Keratinocyte (primary cell): ENCODE measurements at regions not wholly inside any gene's neighbourhood (a gene's known extent, or its start where the extent isn't known, plus 50 kb on each side); places are given as distances from the start of the nearest gene placed in this dataset.

Experiments
- DNase-seq: peaks from one replicate; pipeline ENCODE4 v3.0.0-alpha.2; 2011; ENCODE audit warnings: low read depth, missing footprints, low spot score
- FAIRE-seq: peaks from 2 replicates; lab custom pipeline; 2011; peaks lifted over from hg19 to GRCh38; lab: Jason Lieb, UNC
- H2AFZ ChIP-seq: 2 replicates; pipeline ENCODE4 v1.6.0; 2012; ENCODE audit warnings: low read length, control low read depth, inconsistent platforms; ENCODE audit not compliant: control insufficient read depth
- H3K27ac ChIP-seq: 2 replicates; pipeline ENCODE4 v1.5.1; 2011; ENCODE audit warnings: low read length; ENCODE audit not compliant: control insufficient read depth, insufficient read depth
- H3K27me3 ChIP-seq: 3 replicates; pipeline ENCODE4 v1.6.0; 2011; ENCODE audit warnings: low read length; ENCODE audit not compliant: control insufficient read depth, insufficient read depth; ENCODE audit errors: extremely low read depth
- H3K36me3 ChIP-seq, 2 experiments: 2 replicates in 1 of 2; 3 replicates in 1 of 2; pipeline ENCODE4 v1.5.1; 2011; ENCODE audit warnings: low read length in 2 of 2, mild to moderate bottlenecking in 1 of 2; ENCODE audit not compliant: control insufficient read depth in 2 of 2, insufficient read depth in 2 of 2; ENCODE audit errors: extremely low read depth in 1 of 2
- H3K4me1 ChIP-seq: 3 replicates; pipeline ENCODE4 v1.5.1; 2011; ENCODE audit warnings: low read length; ENCODE audit not compliant: control insufficient read depth, insufficient read depth; ENCODE audit errors: extremely low read depth
- H3K4me2 ChIP-seq: 3 replicates; pipeline ENCODE4 v1.6.0; 2011; ENCODE audit warnings: low read depth, low read length; ENCODE audit not compliant: control insufficient read depth, insufficient read depth; ENCODE audit errors: extremely low read depth
- H3K4me3 ChIP-seq, 3 experiments: fragments of 200-600 bp in 1 of 3; sonication (generic) in 1 of 3; 2 replicates in 2 of 3; 3 replicates in 1 of 3; pipeline ENCODE4 v1.5.1; 2011 to 2016; ENCODE audit warnings: low read length in 3 of 3, mild to moderate bottlenecking in 3 of 3, control low read depth in 2 of 3, inconsistent platforms in 1 of 3, low read depth in 1 of 3, mixed read lengths in 1 of 3, mixed run types in 1 of 3, moderate library complexity in 1 of 3; ENCODE audit not compliant: control insufficient read depth in 2 of 3, insufficient read depth in 2 of 3; ENCODE audit errors: extremely low read depth in 1 of 3
- H3K79me2 ChIP-seq: 2 replicates; pipeline ENCODE4 v1.6.0; 2012; ENCODE audit warnings: low read length; ENCODE audit not compliant: control insufficient read depth, insufficient read depth
- H3K9ac ChIP-seq: 3 replicates; pipeline ENCODE4 v1.6.0; 2011; ENCODE audit warnings: low read length; ENCODE audit not compliant: control insufficient read depth, insufficient read depth; ENCODE audit errors: extremely low read depth
- H3K9me1 ChIP-seq: 3 replicates; pipeline ENCODE4 v1.6.0; 2011; ENCODE audit warnings: low read length; ENCODE audit not compliant: control insufficient read depth, insufficient read depth; ENCODE audit errors: extremely low read depth
- H3K9me3 ChIP-seq: 2 replicates; pipeline ENCODE4 v1.5.1; 2012; ENCODE audit warnings: low read depth, low read length; ENCODE audit not compliant: control insufficient read depth
- H4K20me1 ChIP-seq: 3 replicates; pipeline ENCODE4 v1.6.0; 2011; ENCODE audit warnings: low read length; ENCODE audit not compliant: control insufficient read depth, insufficient read depth; ENCODE audit errors: extremely low read depth
- EZH2 ChIP-seq: IDR thresholded peaks from one replicate; pipeline ENCODE4 v1.6.1; 2012; ENCODE audit warnings: inconsistent platforms, mild to moderate bottlenecking, low read length, moderate library complexity
- dilution Hi-C: fragments of 300-500 bp; cut with MboI; formaldehyde crosslinking; loops from one replicate; pipeline ENCODE4 v1.7.0; 2020; ENCODE audit warnings: low sequenced_read_pairs; ENCODE audit not compliant: extremely low pct_ligation_motif_present
- TF ChIP-seq, protein P1 (sequence below), 3 experiments: IDR thresholded peaks in 1 of 3; conservative IDR thresholded peaks in 1 of 3; optimal IDR thresholded peaks in 1 of 3; 2 replicates in 2 of 3; 3 replicates in 1 of 3; pipeline versions ENCODE3 to v1.5.1; 2011; ENCODE audit warnings: low read length in 3 of 3, mild to moderate bottlenecking in 3 of 3, moderate library complexity in 2 of 3, control low read depth in 1 of 3, inconsistent platforms in 1 of 3; ENCODE audit not compliant: insufficient read depth in 2 of 3; ENCODE audit errors: extremely low read depth in 1 of 3

DNA sequence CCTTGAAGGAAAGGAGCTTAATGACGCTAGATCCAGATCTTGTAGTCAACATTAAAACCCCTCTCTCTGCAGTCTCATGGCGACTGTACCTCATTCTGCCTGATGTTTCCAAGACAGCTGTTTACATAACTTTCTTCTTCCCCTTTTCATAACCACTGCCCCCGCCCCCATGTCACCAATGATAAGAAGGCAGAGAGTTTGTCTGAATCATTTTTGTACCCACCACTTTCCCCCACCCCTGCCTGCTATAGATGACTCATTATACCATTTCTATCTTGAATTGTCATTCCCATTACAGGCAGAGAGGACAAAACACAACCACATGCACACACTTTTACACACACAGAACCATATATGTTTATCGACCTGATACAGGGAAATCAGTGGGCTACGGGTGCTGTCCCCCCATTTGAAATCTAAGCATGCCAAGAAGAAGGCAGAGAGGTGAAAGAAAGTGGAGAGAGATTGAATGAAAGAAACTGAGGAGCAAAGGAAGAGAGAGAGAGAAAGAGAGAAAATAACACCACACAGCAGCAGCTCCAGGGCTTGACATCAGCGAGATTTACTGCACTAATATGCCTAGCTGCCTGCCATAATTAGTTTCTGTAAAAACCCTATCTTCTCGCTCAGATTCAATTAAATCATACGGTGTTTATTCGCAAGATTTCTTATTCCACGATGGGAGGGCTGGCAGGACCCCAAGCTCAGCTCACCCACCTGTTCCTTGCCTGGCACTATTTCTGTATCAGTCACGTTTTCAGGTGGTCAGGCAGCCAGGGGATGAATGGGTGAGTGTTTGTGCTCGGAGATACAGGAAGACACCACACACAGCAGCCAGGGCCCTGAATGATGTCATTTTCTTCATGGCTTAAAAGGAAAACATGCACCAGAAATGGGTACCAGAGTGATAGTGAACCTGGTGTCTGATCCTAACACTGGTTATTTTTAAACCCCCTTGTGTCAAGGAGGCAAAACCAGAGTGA, 114.3 kb upstream of the SERP2 start:
- Histone ChIP-seq H3K27ac (no peak overlapping the region), H2AFZ (no peak overlapping the region)
- TF ChIP-seq, protein P1, sequence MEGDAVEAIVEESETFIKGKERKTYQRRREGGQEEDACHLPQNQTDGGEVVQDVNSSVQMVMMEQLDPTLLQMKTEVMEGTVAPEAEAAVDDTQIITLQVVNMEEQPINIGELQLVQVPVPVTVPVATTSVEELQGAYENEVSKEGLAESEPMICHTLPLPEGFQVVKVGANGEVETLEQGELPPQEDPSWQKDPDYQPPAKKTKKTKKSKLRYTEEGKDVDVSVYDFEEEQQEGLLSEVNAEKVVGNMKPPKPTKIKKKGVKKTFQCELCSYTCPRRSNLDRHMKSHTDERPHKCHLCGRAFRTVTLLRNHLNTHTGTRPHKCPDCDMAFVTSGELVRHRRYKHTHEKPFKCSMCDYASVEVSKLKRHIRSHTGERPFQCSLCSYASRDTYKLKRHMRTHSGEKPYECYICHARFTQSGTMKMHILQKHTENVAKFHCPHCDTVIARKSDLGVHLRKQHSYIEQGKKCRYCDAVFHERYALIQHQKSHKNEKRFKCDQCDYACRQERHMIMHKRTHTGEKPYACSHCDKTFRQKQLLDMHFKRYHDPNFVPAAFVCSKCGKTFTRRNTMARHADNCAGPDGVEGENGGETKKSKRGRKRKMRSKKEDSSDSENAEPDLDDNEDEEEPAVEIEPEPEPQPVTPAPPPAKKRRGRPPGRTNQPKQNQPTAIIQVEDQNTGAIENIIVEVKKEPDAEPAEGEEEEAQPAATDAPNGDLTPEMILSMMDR (optimal IDR thresholded peaks at IDR 0.05 in 1 of 3, IDR thresholded peaks at IDR 0.05 in 1 of 3, conservative IDR thresholded peaks at IDR 0.05 in 1 of 3; ENCODE audit: extremely low read depth in 1 of 3, insufficient read depth in 2 of 3, low read length in 3 of 3): no peak
- TF ChIP-seq EZH2: no peak

GRCh38 chr13:44260336-44260735, 113.3 kb upstream of the SERP2 start:
- H4K20me1 ChIP-seq: no peaks in the 10 kb centered on the region
- dilution Hi-C loops: no loop called here
- H3K9ac ChIP-seq: no peak overlapping the region
- H3K4me1 ChIP-seq: peaks cover 8% of the 10 kb centered on the region
- H3K27ac ChIP-seq: no peak overlapping the region
- H3K4me3 ChIP-seq: no peak overlapping the region
- H3K36me3 ChIP-seq: no peaks in the 10 kb centered on the region
- no peaks in the 10 kb centered on the region for H3K9me3 ChIP-seq
- H3K79me2 ChIP-seq: no peaks in the 10 kb centered on the region
- FAIRE-seq (no peak), DNase-seq (no peak)
- H2AFZ ChIP-seq: no peak overlapping the region
- no peaks in the 10 kb centered on the region for H3K9me1 ChIP-seq
- no peaks in the 10 kb centered on the region for H3K27me3 ChIP-seq
- TF ChIP-seq EZH2: no peak
- TF ChIP-seq, protein P1 (optimal IDR thresholded peaks at IDR 0.05 in 1 of 3, IDR thresholded peaks at IDR 0.05 in 1 of 3, conservative IDR thresholded peaks at IDR 0.05 in 1 of 3; ENCODE audit: extremely low read depth in 1 of 3, insufficient read depth in 2 of 3, low read length in 3 of 3): no peak
- H3K4me2 ChIP-seq: no peak overlapping the region

More for the DNA sequence above, 114.3 kb upstream of the SERP2 start:
- Histone ChIP-seq H3K36me3 (no peaks in the 10 kb centered on the region), H3K79me2 (no peaks in the 10 kb centered on the region), H3K4me3 (no peak overlapping the region), H3K27me3 (no peaks in the 10 kb centered on the region), H3K9me1 (no peaks in the 10 kb centered on the region), H3K9me3 (no peaks in the 10 kb centered on the region), H4K20me1 (no peaks in the 10 kb centered on the region), H3K4me1 (peaks cover 8% of the 10 kb centered on the region), H3K9ac (no peak overlapping the region), H3K4me2 (peak overlapping the region; percentile 2)
- dilution Hi-C loops: no loop called here
- FAIRE-seq (peak; percentile 44), DNase-seq (no peak)
